Activated effector memory CD4-positive, alpha-beta T cell treated with Interleukin-2 at 50 U/mL for 16 hours (primary cell): ENCODE measurements at regions not wholly inside any gene's neighbourhood (a gene's known extent, or its start where the extent isn't known, plus 50 kb on each side); places are given as distances from the start of the nearest gene placed in this dataset.
"Not testable (repeated sequence)": the region's sequence is repeated elsewhere in the genome, so short reads cannot be mapped to it uniquely, and the experiment has no call there.

Experiments used
- DNase-seq: peaks from one replicate; pipeline ENCODE4 v3.0.0-alpha.2; 2020

DNA sequence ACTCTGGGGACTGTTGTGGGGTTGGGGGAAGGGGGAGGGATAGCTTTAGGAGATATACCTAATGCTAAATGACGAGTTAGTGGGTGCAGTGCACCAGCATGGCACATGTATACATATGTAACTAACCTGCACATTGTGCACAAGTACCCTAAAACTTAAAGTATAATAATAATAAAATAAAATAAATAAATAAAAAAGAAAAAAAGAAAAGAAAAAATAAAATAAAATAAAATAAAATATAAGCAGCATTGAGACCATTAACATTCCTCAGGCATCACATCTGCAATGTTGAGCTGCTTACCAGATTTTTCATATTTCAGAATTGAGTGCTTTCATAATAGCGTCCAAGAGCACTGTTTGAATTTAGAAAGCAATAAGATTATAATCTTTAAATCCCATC is 263.2 kb upstream of the GJE1 start:
- not testable (repeated sequence) for DNase-seq

DNA sequence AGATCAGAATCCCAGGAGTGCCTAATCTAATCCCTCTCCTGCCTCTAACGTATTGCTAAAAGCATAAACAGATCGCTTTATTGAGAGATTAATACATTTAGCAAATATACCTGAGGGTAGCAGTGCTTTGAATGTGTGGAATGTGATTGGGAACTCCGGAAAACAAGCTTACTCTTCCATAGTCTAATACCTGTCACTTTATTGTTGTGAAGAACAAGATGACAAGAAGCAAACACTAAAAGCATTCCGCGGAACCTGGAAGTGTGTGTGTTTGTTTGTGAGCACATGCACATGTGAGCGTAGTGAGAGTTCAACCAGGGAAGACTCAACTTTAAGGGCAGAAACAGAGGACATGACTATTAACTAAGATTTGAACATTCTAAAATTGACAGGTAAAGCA is 265.0 kb upstream of the GJE1 start:
- no peak for DNase-seq

GRCh38 chr6:141866731-141867497 is 265.8 kb upstream of the GJE1 start:
- DNase-seq, result no peak

- DNase-seq, result no peak
Observed at GRCh38 chr6:141851063-141851462, 281.7 kb upstream of the GJE1 start.

- peak; percentile 4 for DNase-seq
Observed at GRCh38 chr6:141848029-141848890, 284.5 kb upstream of the GJE1 start.

DNA sequence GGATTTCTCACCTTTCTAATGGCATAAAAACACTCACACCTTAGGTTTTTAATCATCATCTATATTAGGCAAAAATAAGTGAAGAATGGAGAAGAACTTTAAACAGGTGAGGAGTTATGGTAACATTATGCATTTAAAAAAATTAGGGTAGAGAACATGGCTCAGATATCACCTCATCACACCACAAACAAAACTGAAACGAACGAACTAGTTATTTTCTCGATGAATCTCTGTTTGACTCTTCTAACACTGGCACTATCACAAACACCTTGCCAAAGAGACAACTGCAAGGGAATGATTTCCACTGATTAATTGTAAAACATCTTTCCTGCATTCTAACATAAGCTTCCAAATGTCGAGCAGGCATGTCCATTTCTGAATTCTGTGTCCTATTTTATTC is 286.1 kb upstream of the GJE1 start:
- no peak for DNase-seq

- no peak for DNase-seq
Observed at GRCh38 chr6:141843178-141843834, 289.4 kb upstream of the GJE1 start.

- DNase-seq, result no peak
Observed at GRCh38 chr6:141833001-141833655, 299.6 kb upstream of the GJE1 start.

- DNase-seq, result no peak
Observed at GRCh38 chr6:141830530-141830929, 302.2 kb upstream of the GJE1 start.

DNA sequence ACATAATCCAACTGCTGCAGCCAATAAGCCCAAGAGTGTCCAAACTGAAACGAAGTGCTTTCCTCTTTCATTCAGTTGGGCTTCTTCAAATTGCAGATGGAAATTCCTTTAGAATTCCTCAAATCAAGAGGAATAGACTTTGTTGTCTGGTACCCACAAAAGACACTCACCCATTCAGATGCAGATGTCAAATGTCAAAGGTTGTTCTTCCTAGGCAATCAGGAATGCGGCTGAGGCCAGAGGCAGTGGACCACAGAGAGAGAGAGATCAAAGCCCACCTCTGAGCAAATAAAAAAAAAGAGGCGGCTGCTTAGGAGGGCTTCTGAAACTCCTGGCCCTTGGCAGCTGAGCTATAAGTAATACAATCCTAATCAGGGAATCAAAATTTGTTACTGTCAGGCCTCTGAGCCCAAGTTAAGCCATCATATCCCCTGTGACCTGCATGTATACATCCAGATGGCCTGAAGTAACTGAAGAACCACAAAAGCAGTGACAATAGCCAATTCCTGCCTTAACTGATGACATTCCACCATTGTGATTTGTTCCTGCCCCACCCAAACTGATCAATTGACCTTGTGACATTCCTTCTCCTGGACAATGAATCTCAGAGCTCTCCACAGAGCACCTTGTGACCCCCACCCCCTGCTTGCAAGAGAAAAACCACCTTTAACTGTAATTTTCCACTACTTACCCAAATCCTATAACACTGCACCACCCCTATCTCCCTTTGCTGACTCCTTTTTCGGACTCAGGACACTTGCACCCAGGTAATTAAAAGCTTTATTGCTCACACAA is 303.0 kb upstream of the GJE1 start:
- no peak for DNase-seq

GRCh38 chr6:141824350-141824749 is 308.4 kb upstream of the GJE1 start:
- no peak for DNase-seq

- DNase-seq, result not testable (repeated sequence)
Observed at GRCh38 chr6:141815039-141815438, 317.7 kb upstream of the GJE1 start.

DNA sequence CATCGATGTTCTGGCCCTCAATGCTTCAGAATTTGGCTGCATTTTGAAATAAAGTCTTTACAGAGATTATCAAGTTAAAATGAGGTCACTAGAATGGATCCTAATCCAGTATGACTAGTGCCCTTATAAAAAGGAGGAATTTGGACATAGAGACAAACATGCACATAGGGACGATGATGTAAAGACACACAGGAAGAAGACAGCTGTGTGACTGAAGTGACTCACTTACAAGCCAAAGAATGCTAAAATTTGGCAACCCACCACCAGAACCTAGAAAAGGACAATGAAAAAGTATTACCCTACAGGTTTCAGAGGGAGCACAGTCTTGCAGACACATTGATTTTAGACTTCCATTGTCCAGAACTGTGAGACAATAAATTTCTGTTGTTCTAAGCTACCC is 322.8 kb upstream of the GJE1 start:
- no peak for DNase-seq

DNA sequence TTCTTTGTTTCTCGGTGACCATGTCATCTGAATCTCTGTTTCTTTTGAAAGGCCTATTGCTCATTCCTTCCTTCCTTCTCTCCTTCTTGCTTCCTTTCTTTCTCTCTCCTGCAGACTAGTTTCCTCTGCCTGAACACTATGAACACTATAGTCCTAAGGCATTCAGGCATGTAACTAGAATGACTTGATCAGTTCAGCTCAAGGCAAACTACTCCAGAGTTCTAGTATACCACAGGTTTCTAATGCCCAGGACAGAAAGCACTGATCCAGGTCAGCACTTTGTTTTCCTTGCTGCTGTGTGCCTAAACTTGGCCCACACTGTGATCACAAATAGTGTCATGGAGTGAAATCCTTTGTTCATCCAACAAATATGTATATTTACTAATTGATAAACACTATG is 324.1 kb upstream of the GJE1 start:
- DNase-seq, result no peak

- DNase-seq, result not testable (repeated sequence)
Observed at GRCh38 chr6:141800973-141801372, 331.8 kb upstream of the GJE1 start.

- DNase-seq, result no peak
Observed at GRCh38 chr6:141790921-141791320, 341.8 kb upstream of the GJE1 start.

DNA sequence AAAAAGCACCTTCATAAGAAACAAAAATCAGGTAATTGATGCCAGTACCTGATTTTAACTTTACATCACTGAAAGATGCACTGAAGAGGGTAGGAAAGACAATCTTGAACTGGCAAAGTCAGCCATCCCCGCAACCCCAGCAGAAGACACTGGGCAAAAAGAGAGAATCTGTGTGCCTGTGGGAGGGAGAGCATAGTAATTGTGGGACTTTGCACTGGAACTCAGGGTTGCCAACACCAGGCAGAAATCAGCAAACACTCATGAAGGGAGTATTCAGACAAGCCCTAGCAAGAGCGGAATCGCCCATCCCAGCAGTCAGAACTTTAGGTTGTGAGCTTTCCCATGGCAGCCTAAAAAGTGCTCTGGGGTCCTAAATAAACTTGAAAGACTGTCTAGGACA is 344.6 kb upstream of the GJE1 start:
- DNase-seq, result no peak

DNA sequence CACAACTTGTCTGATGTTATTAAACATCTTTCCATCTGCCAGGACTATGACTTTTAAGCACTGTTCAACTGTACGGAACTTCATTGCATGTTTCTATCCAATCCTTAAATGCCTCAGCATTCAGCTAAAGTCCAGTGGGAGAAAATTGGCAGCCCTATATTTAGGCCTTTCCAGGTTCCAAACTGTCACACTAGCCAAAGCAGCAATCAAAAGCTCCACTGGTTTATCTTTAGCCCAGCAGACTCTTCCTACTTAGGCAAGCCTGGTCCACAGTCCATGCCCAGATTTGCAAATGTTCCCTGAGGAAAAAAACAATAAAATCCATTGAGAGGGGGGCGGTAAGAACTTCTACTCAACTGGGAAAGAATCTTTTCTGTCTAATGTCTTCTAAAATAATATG is 349.1 kb upstream of the GJE1 start:
- DNase-seq, result no peak

- no peak for DNase-seq
Observed at GRCh38 chr6:141780296-141780695, 352.4 kb upstream of the GJE1 start.

DNA sequence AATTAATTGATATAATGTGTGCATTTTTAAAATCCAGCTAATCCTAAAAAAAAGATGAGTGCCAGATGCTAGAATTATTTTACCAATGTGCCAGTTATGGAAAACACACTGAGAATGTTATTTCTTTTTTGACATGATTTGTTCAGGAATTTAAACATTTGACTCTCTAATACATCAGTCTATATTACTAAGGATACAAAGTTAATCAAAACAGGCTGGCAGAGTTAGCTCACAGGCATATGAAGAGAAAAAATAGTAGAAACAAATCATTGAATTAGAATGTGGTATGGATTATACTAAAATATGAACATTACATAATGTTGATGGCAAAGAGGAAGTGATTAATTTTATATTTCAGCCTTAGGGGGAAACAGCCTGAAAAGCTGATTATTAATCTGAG is 368.3 kb upstream of the GJE1 start:
- DNase-seq, result no peak

DNA sequence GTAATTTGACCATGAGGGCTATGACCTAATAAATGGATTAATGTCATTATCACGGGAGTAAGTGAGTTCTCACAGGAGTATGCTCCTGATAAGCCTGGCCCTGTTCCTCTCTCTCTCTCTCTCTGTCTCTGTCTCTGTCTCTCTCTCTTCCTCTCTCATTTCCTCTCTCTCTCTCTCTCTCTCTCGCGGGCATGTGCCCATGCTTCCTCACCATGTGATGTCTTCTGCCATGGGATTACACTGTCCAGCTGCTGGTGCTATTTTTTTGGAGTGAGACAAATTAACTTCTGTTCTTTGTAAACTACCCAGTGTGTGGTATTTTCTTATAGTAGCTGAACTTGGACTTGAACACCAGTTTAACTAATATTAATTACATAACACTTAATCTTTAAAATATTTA is 374.3 kb upstream of the GJE1 start:
- DNase-seq, result no peak

GRCh38 chr6:141753180-141753579 is 379.5 kb upstream of the GJE1 start:
- no peak for DNase-seq
